HCT116 (cell line): ENCODE measurements at regions not wholly inside any gene's neighbourhood (a gene's known extent, or its start where the extent isn't known, plus 50 kb on each side); places are given as distances from the start of the nearest gene placed in this dataset.

Experiments used
- ATAC-seq: fragments of 200-7000 bp; cut with Tn5 transposase; 2 replicates; pipeline ENCODE4 v1.9.1; 2020; ENCODE audit warnings: mild to moderate bottlenecking, moderate library complexity
- BruUV-seq: library from RNA; stranded (reverse); fragments of 400-500 nt; replicated peaks from 2 replicates; lab custom pipeline; 2021; lab: Mats Ljungman, UMichigan
- CTCF ChIA-PET: fragments of 300-600 bp; sonication (Branson Sonifier 250); formaldehyde crosslinking; loops from one replicate; lab custom pipeline; 2021; ENCODE audit warnings: antibody characterized with exemption; lab: Charles Lee
- POLR2A ChIA-PET: fragments of 300-600, 350-600 bp; sonication (Branson Sonifier 250); formaldehyde crosslinking; loops from one replicate; lab custom pipeline; 2021; ENCODE audit warnings: antibody characterized with exemption; lab: Charles Lee
- RAD21 ChIA-PET, 2 experiments: fragments of 300-600 bp; sonication (Branson Sonifier 250); formaldehyde crosslinking; loops; one replicate each; lab custom pipeline; 2023; ENCODE audit warnings: low total read pairs in 2 of 2; ENCODE audit not compliant: uncharacterized antibody in 2 of 2, unreplicated experiment in 2 of 2, low non-redundant PET in 1 of 2; lab: Charles Lee
- DNase-seq: peaks from one replicate; pipeline ENCODE4 v3.0.0-alpha.2; 2010; ENCODE audit warnings: low read depth, low spot score
- H2AFZ ChIP-seq: fragments of 200-600 bp; shearing (Covaris generic), sonication (generic); 2 replicates; pipeline ENCODE4 v1.6.1; 2017; ENCODE audit warnings: low read depth, mixed run types, mixed read lengths, antibody characterized with exemption, low read length; ENCODE audit not compliant: poor library complexity, severe bottlenecking
- H3K27ac ChIP-seq: 2 replicates; pipeline ENCODE4 v1.5.1; 2012; ENCODE audit warnings: low read depth, low read length
- H3K27me3 ChIP-seq: fragments of 200-600 bp; sonication (generic); 2 replicates; pipeline ENCODE4 v1.6.1; 2016; ENCODE audit warnings: mixed run types, low read length, mixed read lengths; ENCODE audit not compliant: insufficient read depth
- H3K36me3 ChIP-seq, 2 experiments: fragments of 200-500 bp in 1 of 2; fragments of 200-600 bp in 1 of 2; sonication (Bioruptor generic) in 1 of 2; sonication (generic) in 1 of 2; 2 replicates each; pipeline versions ENCODE4 v1.5.1 to v1.6.1; 2014 to 2016; ENCODE audit warnings: low read length in 2 of 2, inconsistent platforms in 1 of 2, mixed read lengths in 1 of 2, mixed run types in 1 of 2; ENCODE audit not compliant: insufficient read depth in 2 of 2, control insufficient read depth in 1 of 2
- H3K4me1 ChIP-seq, 2 experiments: fragments of 200-600 bp in 1 of 2; sonication (generic) in 1 of 2; 2 replicates each; pipeline versions ENCODE4 v1.5.1 to v1.6.1; 2012 to 2017; ENCODE audit warnings: low read length in 2 of 2, inconsistent platforms in 1 of 2, mild to moderate bottlenecking in 1 of 2, mixed read lengths in 1 of 2, mixed run types in 1 of 2, moderate library complexity in 1 of 2; ENCODE audit not compliant: insufficient read depth in 2 of 2, control insufficient read depth in 1 of 2
- H3K4me2 ChIP-seq: fragments of 200-600 bp; sonication (generic); 2 replicates; pipeline ENCODE4 v1.6.1; 2017; ENCODE audit warnings: mixed run types, low read length, mixed read lengths
- H3K4me3 ChIP-seq, 2 experiments: fragments of 200-600 bp in 1 of 2; sonication (generic) in 1 of 2; replicated peaks in 1 of 2; 2 replicates each; pipeline ENCODE4 v1.5.1; 2011 to 2016; ENCODE audit warnings: low read length in 2 of 2, control low read depth in 1 of 2, low read depth in 1 of 2, mild to moderate bottlenecking in 1 of 2, mixed read lengths in 1 of 2, mixed run types in 1 of 2
- H3K79me2 ChIP-seq: fragments of 200-600 bp; sonication (generic); 2 replicates; pipeline ENCODE4 v1.6.1; 2017; ENCODE audit warnings: mild to moderate bottlenecking, mixed run types, low read length, moderate library complexity, mixed read lengths; ENCODE audit not compliant: insufficient read depth
- H3K9ac ChIP-seq: fragments of 200-600 bp; sonication (generic); 2 replicates; pipeline ENCODE4 v1.6.1; 2016; ENCODE audit warnings: low read length, mixed read lengths
- H3K9me2 ChIP-seq: fragments of 200-600 bp; sonication (generic), shearing (Covaris generic); 2 replicates; pipeline ENCODE4 v1.6.1; 2017; ENCODE audit warnings: mixed run types, mild to moderate bottlenecking, moderate library complexity; ENCODE audit not compliant: insufficient read depth
- H3K9me3 ChIP-seq, 2 experiments: fragments of 200-500 bp in 1 of 2; fragments of 200-600 bp in 1 of 2; sonication (Bioruptor generic) in 1 of 2; sonication (generic) in 1 of 2; 2 replicates each; pipeline ENCODE4 v1.6.1; 2014 to 2017; ENCODE audit warnings: low read length in 2 of 2, mixed read lengths in 2 of 2, inconsistent platforms in 1 of 2, low read depth in 1 of 2, mild to moderate bottlenecking in 1 of 2, mixed run types in 1 of 2, moderate library complexity in 1 of 2; ENCODE audit not compliant: control insufficient read depth in 1 of 2, insufficient read depth in 1 of 2
- H4K20me1 ChIP-seq: fragments of 200-600 bp; sonication (generic), shearing (Covaris generic); 2 replicates; pipeline ENCODE4 v1.6.1; 2017; ENCODE audit warnings: mixed run types, mild to moderate bottlenecking, moderate library complexity; ENCODE audit not compliant: insufficient read depth
- CBX3 ChIP-seq: IDR thresholded peaks from 2 replicates; pipeline ENCODE4 v1.6.1; 2012; ENCODE audit warnings: low read depth
- ELF1 ChIP-seq: IDR thresholded peaks from 2 replicates; pipeline ENCODE4 v1.6.1; 2012; ENCODE audit warnings: low read depth, borderline replicate concordance
- EZH2 ChIP-seq: fragments of 200-600 bp; sonication (generic); IDR thresholded peaks from 2 replicates; pipeline ENCODE4 v1.6.1; 2017; ENCODE audit warnings: antibody characterized with exemption, mixed run types
- EZH2phosphoT487 ChIP-seq: fragments of 200-600 bp; IDR thresholded peaks from 2 replicates; pipeline ENCODE4 v1.6.1; 2018; ENCODE audit warnings: antibody characterized with exemption, borderline replicate concordance
- MAX ChIP-seq: IDR thresholded peaks from 2 replicates; pipeline ENCODE4 v1.6.1; 2012
- POLR2A ChIP-seq: IDR thresholded peaks from 2 replicates; pipeline ENCODE4 v1.7.0; 2011; ENCODE audit warnings: borderline replicate concordance; ENCODE audit not compliant: insufficient read depth, insufficient read length; ENCODE audit errors: extremely low read depth
- POLR2AphosphoS5 ChIP-seq: IDR thresholded peaks from 2 replicates; pipeline ENCODE4 v1.6.1; 2011; ENCODE audit warnings: mild to moderate bottlenecking, low read depth, low read length, moderate library complexity
- RAD21 ChIP-seq: IDR thresholded peaks from 2 replicates; pipeline ENCODE4 v1.6.1; 2012; ENCODE audit warnings: low read depth, mild to moderate bottlenecking
- REST ChIP-seq: IDR thresholded peaks from 2 replicates; pipeline ENCODE4 v1.6.1; 2012; ENCODE audit warnings: low read depth
- SIN3A ChIP-seq: IDR thresholded peaks from 2 replicates; pipeline ENCODE4 v1.6.1; 2012; ENCODE audit warnings: low read depth
- SP1 ChIP-seq: IDR thresholded peaks from 2 replicates; pipeline ENCODE4 v1.6.1; 2012; ENCODE audit warnings: low read depth
- SRF ChIP-seq: IDR thresholded peaks from 2 replicates; pipeline ENCODE4 v1.6.1; 2012; ENCODE audit warnings: low read depth
- YY1 ChIP-seq: IDR thresholded peaks from 2 replicates; pipeline ENCODE4 v1.6.1; 2011; ENCODE audit warnings: low read length, low read depth, moderate library complexity, mild to moderate bottlenecking; ENCODE audit not compliant: insufficient replicate concordance; ENCODE audit errors: extremely low read depth
- ZNF274 ChIP-seq: fragments of 200-500 bp; sonication (Bioruptor generic); IDR thresholded peaks from 2 replicates; pipeline ENCODE4 v1.6.1; 2014; ENCODE audit warnings: mild to moderate bottlenecking, low read depth, low read length, inconsistent platforms
- intact Hi-C: fragments of 100-400 bp; cut with micrococcal nuclease; formaldehyde crosslinking; loops from 2 replicates; pipeline ENCODE4 v1.10.0; 2022
- TF ChIP-seq, protein P1 (sequence below): IDR thresholded peaks from 2 replicates; pipeline ENCODE4 v1.6.1; 2012

GRCh38 chr3:63762934-63763550 lies 56.1 kb upstream of the C3orf49 start:
- Histone ChIP-seq H3K36me3 (no peaks in the 10 kb centered on the region), H3K9me3 (no peaks in the 10 kb centered on the region), H3K4me2 (no peak overlapping the region), H3K9me2 (no peaks in the 10 kb centered on the region), H3K4me1 (no peaks in the 10 kb centered on the region), H3K27me3 (peaks cover 11% of the 10 kb centered on the region), H3K4me3 (no peak overlapping the region), H2AFZ (no peak overlapping the region), H3K9ac (no peak overlapping the region), H4K20me1 (no peaks in the 10 kb centered on the region), H3K27ac (no peak overlapping the region), H3K79me2 (no peaks in the 10 kb centered on the region)
- RAD21 ChIA-PET, result no interaction called here
- TF ChIP-seq ELF1 (no peak), SP1 (no peak), CBX3 (no peak), EZH2 (no peak), MAX (no peak), POLR2AphosphoS5 (no peak), RAD21 (no peak), SIN3A (no peak), REST (no peak), EZH2phosphoT487 (no peak), YY1 (no peak), POLR2A (no peak), SRF (no peak), ZNF274 (no peak)
- TF ChIP-seq, protein P1, sequence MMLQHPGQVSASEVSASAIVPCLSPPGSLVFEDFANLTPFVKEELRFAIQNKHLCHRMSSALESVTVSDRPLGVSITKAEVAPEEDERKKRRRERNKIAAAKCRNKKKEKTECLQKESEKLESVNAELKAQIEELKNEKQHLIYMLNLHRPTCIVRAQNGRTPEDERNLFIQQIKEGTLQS, result no peak
- intact Hi-C loops, result no loop called here
- BruUV-seq, result no TSS peak
- no peak for DNase-seq
- CTCF ChIA-PET, result no interaction called here
- ATAC-seq, result no peak
- POLR2A ChIA-PET, result no interaction called here
